ENCODE measurements at regions not wholly inside any gene's neighbourhood (a gene's known extent, or its start where the extent isn't known, plus 50 kb on each side); places are given as distances from the start of the nearest gene placed in this dataset.

DNA sequence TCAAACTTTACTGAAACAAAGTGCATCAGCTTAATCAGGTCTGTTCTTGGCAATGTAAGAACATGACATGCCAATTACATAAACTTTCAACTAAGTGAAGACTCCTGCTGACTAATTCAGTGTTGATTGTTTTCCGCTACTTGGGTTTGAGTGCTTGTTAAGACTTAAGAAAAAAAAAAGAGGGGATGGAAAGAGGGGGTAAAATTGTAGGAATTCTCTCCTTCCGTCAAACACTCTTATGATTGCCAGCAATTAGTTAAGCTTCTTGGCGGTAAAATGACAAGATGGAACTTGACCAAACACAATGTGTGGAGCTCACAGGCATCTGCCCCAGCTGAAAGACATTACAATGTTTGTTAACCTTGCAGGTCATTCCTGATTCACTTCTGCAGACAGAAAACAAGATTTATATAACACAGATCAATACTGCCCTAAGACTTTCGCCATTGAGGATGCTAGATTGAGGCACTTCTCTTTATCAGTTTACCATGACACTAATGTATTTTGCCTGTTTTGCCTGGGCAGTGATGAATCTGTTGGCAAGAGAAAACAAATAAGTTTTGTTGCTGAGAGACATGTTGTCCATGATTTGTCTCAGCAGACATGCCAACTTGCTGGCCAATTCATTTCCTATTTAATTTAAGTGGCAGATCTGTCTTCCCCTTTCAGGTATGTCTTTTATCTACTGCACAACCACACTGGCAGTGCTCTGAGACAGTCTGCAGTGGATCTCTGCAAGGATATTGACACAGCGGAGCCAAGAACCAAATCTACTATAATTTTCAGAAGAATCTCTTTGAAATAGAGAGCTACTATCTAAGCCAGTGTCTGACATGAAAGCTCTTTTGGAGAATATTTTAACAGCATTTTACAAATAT lies 410.0 kb upstream of the KCNH7 start:
- DNase-seq (ENCODE audit: low read depth in 1 of 2, low spot score in 1 of 2) (no peak), ATAC-seq (no peak), FAIRE-seq (no peak)
- ChIA-PET CTCF (interaction anchor here (0.6 kb wide), 1 partner anchor 31 kb away, joined by 3 read pairs; no protein-coding TSS in a partner anchor), POLR2A (no interaction called here)
- Histone ChIP-seq H3K9me3 (no peaks in the 10 kb centered on the region), H3K27ac (no peak overlapping the region), H3K4me2 (no peak overlapping the region), H3K4me1 (no peaks in the 10 kb centered on the region), H3K4me3 (no peak overlapping the region)
- WGBS (ENCODE audit: missing lambda C conversion rate): 86% methylated on average over 5 of the region's 5 CpGs
- no peak for TF ChIP-seq MAZ (IDR thresholded peaks at IDR 0.05; ENCODE audit: borderline replicate concordance, low read depth, low read length)
- no peak for TF ChIP-seq HOXB13 (CRISPR knock-in tag; IDR thresholded peaks at IDR 0.05; ENCODE audit: low read depth)
- no peak for TF ChIP-seq ZC3H11A (IDR thresholded peaks at IDR 0.05)
- no peak for TF ChIP-seq SREBF2 (IDR thresholded peaks at IDR 0.05)
- TF ChIP-seq, protein P1, sequence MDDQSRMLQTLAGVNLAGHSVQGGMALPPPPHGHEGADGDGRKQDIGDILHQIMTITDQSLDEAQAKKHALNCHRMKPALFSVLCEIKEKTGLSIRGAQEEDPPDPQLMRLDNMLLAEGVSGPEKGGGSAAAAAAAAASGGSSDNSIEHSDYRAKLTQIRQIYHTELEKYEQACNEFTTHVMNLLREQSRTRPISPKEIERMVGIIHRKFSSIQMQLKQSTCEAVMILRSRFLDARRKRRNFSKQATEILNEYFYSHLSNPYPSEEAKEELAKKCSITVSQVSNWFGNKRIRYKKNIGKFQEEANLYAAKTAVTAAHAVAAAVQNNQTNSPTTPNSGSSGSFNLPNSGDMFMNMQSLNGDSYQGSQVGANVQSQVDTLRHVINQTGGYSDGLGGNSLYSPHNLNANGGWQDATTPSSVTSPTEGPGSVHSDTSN (IDR thresholded peaks at IDR 0.05): no peak
- TF ChIP-seq NPAS2 (CRISPR knock-in tag; IDR thresholded peaks at IDR 0.05; ENCODE audit: borderline replicate concordance): no peak
- TF ChIP-seq, protein P2, sequence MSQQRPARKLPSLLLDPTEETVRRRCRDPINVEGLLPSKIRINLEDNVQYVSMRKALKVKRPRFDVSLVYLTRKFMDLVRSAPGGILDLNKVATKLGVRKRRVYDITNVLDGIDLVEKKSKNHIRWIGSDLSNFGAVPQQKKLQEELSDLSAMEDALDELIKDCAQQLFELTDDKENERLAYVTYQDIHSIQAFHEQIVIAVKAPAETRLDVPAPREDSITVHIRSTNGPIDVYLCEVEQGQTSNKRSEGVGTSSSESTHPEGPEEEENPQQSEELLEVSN (IDR thresholded peaks at IDR 0.05; ENCODE audit: borderline replicate concordance, low read depth): no peak
- TF ChIP-seq EHF (CRISPR knock-in tag; IDR thresholded peaks at IDR 0.05): no peak
- TF ChIP-seq, protein P3, sequence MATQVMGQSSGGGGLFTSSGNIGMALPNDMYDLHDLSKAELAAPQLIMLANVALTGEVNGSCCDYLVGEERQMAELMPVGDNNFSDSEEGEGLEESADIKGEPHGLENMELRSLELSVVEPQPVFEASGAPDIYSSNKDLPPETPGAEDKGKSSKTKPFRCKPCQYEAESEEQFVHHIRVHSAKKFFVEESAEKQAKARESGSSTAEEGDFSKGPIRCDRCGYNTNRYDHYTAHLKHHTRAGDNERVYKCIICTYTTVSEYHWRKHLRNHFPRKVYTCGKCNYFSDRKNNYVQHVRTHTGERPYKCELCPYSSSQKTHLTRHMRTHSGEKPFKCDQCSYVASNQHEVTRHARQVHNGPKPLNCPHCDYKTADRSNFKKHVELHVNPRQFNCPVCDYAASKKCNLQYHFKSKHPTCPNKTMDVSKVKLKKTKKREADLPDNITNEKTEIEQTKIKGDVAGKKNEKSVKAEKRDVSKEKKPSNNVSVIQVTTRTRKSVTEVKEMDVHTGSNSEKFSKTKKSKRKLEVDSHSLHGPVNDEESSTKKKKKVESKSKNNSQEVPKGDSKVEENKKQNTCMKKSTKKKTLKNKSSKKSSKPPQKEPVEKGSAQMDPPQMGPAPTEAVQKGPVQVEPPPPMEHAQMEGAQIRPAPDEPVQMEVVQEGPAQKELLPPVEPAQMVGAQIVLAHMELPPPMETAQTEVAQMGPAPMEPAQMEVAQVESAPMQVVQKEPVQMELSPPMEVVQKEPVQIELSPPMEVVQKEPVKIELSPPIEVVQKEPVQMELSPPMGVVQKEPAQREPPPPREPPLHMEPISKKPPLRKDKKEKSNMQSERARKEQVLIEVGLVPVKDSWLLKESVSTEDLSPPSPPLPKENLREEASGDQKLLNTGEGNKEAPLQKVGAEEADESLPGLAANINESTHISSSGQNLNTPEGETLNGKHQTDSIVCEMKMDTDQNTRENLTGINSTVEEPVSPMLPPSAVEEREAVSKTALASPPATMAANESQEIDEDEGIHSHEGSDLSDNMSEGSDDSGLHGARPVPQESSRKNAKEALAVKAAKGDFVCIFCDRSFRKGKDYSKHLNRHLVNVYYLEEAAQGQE (IDR thresholded peaks at IDR 0.05): no peak
- TF ChIP-seq RAD21 (conservative IDR thresholded peaks at IDR 0.05 in 1 of 2, IDR thresholded peaks at IDR 0.05 in 1 of 2): no peak
- no peak for TF ChIP-seq CHD2 (IDR thresholded peaks at IDR 0.05; ENCODE audit: low read length, partially characterized antibody)
- no peak for TF ChIP-seq HOXA7 (CRISPR knock-in tag; IDR thresholded peaks at IDR 0.05)
- TF ChIP-seq RNF2 (IDR thresholded peaks at IDR 0.05; ENCODE audit: borderline replicate concordance, low read depth): no peak
- no peak for TF ChIP-seq MYC (IDR thresholded peaks at IDR 0.05; ENCODE audit: borderline replicate concordance, low read length)

DNA sequence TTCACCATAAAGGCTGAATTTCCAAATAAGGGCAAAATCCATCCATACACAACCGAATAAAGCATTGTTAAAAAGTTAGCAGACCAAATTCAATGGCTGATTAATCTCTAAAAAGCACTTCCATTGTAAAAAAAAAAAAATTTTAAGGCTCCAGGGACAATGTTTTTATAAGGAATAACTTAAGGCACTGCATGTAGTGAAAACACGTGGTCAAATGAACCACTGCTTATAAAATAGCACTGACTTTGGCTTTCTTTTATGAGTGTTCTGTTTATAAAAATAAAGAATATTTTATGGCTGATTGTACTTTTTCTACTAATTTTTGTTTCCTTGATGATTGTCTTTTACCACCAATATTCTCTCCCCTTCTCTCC lies 409.3 kb upstream of the KCNH7 start:
- DNase-seq (ENCODE audit: low read depth in 1 of 2, low spot score in 1 of 2) (no peak), ATAC-seq (no peak), FAIRE-seq (no peak)
- ChIA-PET POLR2A (no interaction called here), CTCF (interaction anchor here (1.3 to 1.5 kb wide), 2 partner anchors 78 to 227 kb away, joined by 3 to 4 read pairs; no protein-coding TSS in a partner anchor)
- TF ChIP-seq CBX2 (IDR thresholded peaks at IDR 0.05; ENCODE audit: borderline replicate concordance, low read depth) (no peak), TFCP2L1 (CRISPR knock-in tag; IDR thresholded peaks at IDR 0.05) (no peak), JUN (IDR thresholded peaks at IDR 0.05) (no peak), ZFP36 (IDR thresholded peaks at IDR 0.05; ENCODE audit: borderline replicate concordance, partially characterized antibody) (no peak), SMC3 (IDR thresholded peaks at IDR 0.05) (no peak), KDM5A (IDR thresholded peaks at IDR 0.05) (no peak), NFE2L2 (conservative IDR thresholded peaks at IDR 0.05; ENCODE audit: low read length) (no peak), PHF8 (IDR thresholded peaks at IDR 0.05; ENCODE audit: borderline replicate concordance, low read depth) (no peak), NPAS2 (CRISPR knock-in tag; IDR thresholded peaks at IDR 0.05; ENCODE audit: borderline replicate concordance) (no peak), POLR2AphosphoS2 (conservative IDR thresholded peaks at IDR 0.05; ENCODE audit: low read length) (no peak), MYC (IDR thresholded peaks at IDR 0.05; ENCODE audit: borderline replicate concordance, low read length) (no peak), ZSCAN20 (CRISPR knock-in tag; IDR thresholded peaks at IDR 0.05) (no peak), KDM1A (IDR thresholded peaks at IDR 0.05; ENCODE audit: low read depth) (no peak), RAD21 (conservative IDR thresholded peaks at IDR 0.05 in 1 of 2, IDR thresholded peaks at IDR 0.05 in 1 of 2) (no peak)
- TF ChIP-seq, protein P4, sequence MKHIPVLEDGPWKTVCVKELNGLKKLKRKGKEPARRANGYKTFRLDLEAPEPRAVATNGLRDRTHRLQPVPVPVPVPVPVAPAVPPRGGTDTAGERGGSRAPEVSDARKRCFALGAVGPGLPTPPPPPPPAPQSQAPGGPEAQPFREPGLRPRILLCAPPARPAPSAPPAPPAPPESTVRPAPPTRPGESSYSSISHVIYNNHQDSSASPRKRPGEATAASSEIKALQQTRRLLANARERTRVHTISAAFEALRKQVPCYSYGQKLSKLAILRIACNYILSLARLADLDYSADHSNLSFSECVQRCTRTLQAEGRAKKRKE (CRISPR knock-in tag; IDR thresholded peaks at IDR 0.05; ENCODE audit: low read depth): no peak
- Histone ChIP-seq H3K4me1 (no peaks in the 10 kb centered on the region), H3K27ac (no peak overlapping the region), H3K9me3 (no peaks in the 10 kb centered on the region), H3K4me3 (no peak overlapping the region), H3K4me2 (no peak overlapping the region)
- 28% methylated on average over 2 of the region's 2 CpGs for WGBS (ENCODE audit: missing lambda C conversion rate)

Data from A549 (cell line).